Uterus (tissue), 3 donors: ENCODE measurements at regions not wholly inside any gene's neighbourhood (a gene's known extent, or its start where the extent isn't known, plus 50 kb on each side); places are given as distances from the start of the nearest gene placed in this dataset.
"Not testable (repeated sequence)": the region's sequence is repeated elsewhere in the genome, so short reads cannot be mapped to it uniquely, and the experiment has no call there.

Experiments used
- DNase-seq, 2 donors: peaks; one replicate each; pipeline ENCODE4 v3.0.0-alpha.2; 2019 to 2020
- H3K27ac ChIP-seq, 2 donors: fragments of 200-600 bp; sonication (generic); 1 replicate in 1 of 2; 2 replicates in 1 of 2; pipeline ENCODE4 v1.5.1; 2016 to 2018
- H3K27me3 ChIP-seq, 2 donors: fragments of 200-600 bp; sonication (generic); one replicate each; pipeline ENCODE4 v1.5.1; 2018 to 2019; ENCODE audit warnings: control low read depth in 1 of 2
- H3K36me3 ChIP-seq, 2 donors: fragments of 200-600 bp; sonication (generic); one replicate each; pipeline ENCODE4 v1.5.1; 2019; ENCODE audit warnings: control low read depth in 1 of 2
- H3K4me1 ChIP-seq, 2 donors: fragments of 200-600 bp; sonication (generic); one replicate each; pipeline ENCODE4 v1.5.1; 2018 to 2019; ENCODE audit warnings: control low read depth in 1 of 2
- H3K4me3 ChIP-seq, 2 donors: fragments of 200-600 bp; sonication (generic); 1 replicate in 1 of 2; 2 replicates in 1 of 2; pipeline ENCODE4 v1.5.1; 2018 to 2019; ENCODE audit warnings: mild to moderate bottlenecking in 1 of 2
- H3K9me3 ChIP-seq, 2 donors: fragments of 200-600 bp; sonication (generic); one replicate each; pipeline ENCODE4 v1.5.1; 2019; ENCODE audit warnings: control low read depth in 1 of 2
- POLR2A ChIP-seq, 2 donors: fragments of 450-650 bp; IDR thresholded peaks; one replicate each; pipeline ENCODE4 v1.6.1; 2016; ENCODE audit warnings: antibody characterized with exemption in 2 of 2, mild to moderate bottlenecking in 1 of 2, moderate library complexity in 1 of 2
- intact Hi-C: fragments of 100-400 bp; cut with DNase I; formaldehyde crosslinking; loops from one replicate; pipeline ENCODE4 v1.15.1; 2023; ENCODE audit warnings: low total_unique reads
- TF ChIP-seq, protein P1 (sequence below), 4 experiments: fragments of 200-600 bp in 2 of 4; fragments of 450-650 bp in 2 of 4; sonication (generic) in 2 of 4; IDR thresholded peaks; one replicate each; pipeline ENCODE4 v1.5.1; 2016 to 2019; ENCODE audit warnings: antibody characterized with exemption in 4 of 4, mild to moderate bottlenecking in 2 of 4, moderate library complexity in 1 of 4
- donor health status: DM: yes; HTN: yes; CAD: no.

GRCh38 chr5:174493530-174493929, 230.9 kb upstream of the MSX2 start:
- H3K9me3 ChIP-seq: no peaks in the 10 kb centered on the region
- intact Hi-C loops: no loop called here
- no peak overlapping the region for H3K4me3 ChIP-seq
- TF ChIP-seq, protein P1, sequence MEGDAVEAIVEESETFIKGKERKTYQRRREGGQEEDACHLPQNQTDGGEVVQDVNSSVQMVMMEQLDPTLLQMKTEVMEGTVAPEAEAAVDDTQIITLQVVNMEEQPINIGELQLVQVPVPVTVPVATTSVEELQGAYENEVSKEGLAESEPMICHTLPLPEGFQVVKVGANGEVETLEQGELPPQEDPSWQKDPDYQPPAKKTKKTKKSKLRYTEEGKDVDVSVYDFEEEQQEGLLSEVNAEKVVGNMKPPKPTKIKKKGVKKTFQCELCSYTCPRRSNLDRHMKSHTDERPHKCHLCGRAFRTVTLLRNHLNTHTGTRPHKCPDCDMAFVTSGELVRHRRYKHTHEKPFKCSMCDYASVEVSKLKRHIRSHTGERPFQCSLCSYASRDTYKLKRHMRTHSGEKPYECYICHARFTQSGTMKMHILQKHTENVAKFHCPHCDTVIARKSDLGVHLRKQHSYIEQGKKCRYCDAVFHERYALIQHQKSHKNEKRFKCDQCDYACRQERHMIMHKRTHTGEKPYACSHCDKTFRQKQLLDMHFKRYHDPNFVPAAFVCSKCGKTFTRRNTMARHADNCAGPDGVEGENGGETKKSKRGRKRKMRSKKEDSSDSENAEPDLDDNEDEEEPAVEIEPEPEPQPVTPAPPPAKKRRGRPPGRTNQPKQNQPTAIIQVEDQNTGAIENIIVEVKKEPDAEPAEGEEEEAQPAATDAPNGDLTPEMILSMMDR (IDR thresholded peaks at IDR 0.05): no peak
- TF ChIP-seq POLR2A (IDR thresholded peaks at IDR 0.05): no peak
- H3K4me1 ChIP-seq: no peaks in the 10 kb centered on the region
- H3K36me3 ChIP-seq: no peaks in the 10 kb centered on the region
- H3K27ac ChIP-seq: no peak overlapping the region
- DNase-seq: no peak
- no peaks in the 10 kb centered on the region for H3K27me3 ChIP-seq

DNA sequence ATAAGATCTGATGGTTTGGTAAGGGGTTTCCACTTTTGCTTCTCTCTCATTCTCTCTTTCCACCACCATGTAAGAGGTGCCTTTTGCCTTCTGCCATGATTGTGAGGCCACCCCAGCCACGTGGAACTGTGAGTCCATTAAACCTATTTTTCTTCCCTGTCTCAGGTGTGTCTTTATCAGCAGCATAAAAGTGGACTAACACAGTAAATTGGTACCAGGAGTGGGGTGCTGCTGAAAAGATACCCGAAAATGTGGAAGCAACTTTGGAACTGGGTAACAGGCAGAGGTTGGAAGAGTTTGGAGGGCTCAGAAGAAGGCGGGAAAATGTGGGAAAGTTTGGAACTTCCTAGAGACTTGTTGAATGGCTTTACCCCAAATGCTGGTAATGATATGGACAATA, 226.4 kb upstream of the MSX2 start:
- H3K27ac ChIP-seq, H3K4me3 ChIP-seq, intact Hi-C loops, DNase-seq, H3K4me1 ChIP-seq, H3K27me3 ChIP-seq, H3K9me3 ChIP-seq, H3K36me3 ChIP-seq: not testable (repeated sequence)

DNA sequence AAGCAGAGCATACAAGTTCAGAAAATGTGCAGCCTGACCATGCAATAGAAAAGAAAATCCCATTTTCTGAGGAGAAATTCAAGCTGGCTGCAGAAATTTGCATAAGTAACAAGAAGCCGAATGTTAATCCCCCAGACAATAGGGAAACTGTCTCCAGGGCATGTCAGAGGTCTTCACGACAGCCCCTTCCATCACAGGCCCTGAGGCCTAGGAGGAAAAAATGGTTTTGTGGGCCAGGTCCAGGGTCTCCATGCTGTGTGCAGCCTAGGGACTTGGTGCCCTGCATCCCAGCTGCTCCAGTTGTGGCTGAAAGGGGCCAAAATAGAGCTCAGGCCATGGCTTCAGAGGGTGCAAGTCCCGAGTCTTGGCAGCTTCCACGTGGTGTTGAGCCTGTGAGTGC, 225.8 kb upstream of the MSX2 start:
- H3K4me3 ChIP-seq, H3K36me3 ChIP-seq, H3K27me3 ChIP-seq, H3K4me1 ChIP-seq, H3K9me3 ChIP-seq, DNase-seq, intact Hi-C loops, H3K27ac ChIP-seq: not testable (repeated sequence)

DNA sequence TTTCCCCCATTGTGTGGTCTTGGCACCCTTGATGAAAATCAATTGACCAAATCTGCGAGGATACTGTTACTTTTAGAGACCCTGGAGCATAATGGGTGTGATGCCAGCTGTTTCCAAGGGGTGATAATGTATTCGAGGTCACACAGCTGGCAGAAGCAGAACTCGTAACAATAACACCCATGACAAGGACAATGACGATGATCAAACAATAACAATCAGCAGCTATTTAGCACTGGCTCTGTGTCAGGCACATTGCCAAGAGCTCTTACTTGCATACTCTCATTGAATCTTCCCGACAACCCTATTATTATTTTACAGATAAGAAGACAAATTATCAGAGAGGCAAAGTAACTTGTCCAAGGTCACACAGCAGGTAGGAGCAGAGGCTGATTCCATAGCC, 223.7 kb upstream of the MSX2 start:
- TF ChIP-seq, protein P1 (IDR thresholded peaks at IDR 0.05): no peak
- no peak for TF ChIP-seq POLR2A (IDR thresholded peaks at IDR 0.05)
- no peak overlapping the region for H3K27ac ChIP-seq

DNA sequence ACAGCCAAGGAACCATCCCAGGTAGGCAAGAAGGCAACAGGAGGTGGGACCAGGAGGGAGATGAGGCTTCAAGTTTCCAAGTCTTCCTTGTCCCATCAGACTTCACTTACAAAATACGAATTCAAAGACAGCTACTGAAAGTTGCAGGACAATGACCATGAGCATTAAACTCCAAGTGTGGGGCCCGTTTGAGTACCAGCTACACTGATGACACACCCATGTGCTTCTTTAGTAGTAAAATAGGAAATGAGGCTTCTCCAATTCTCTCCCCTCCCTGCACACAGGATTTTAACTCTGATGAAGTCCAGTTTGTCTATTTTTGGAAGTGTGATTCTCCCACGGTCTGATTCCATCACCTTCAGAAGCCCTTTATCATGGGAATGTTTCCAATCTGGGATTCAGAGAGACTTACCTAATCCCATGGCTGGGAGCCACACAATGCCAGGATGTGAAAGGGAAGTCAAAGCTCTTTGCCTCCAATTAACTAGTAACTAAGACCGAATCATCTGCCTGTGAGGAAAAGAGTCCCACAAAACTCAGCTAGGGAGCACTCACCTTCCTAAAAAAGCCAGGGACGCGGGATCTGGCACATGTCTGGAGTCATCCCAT, 222.8 kb upstream of the MSX2 start:
- intact Hi-C loops: no loop called here
- DNase-seq: no peak
- Histone ChIP-seq H3K9me3 (no peaks in the 10 kb centered on the region), H3K27ac (no peak overlapping the region), H3K4me1 (no peaks in the 10 kb centered on the region), H3K27me3 (no peaks in the 10 kb centered on the region), H3K4me3 (no peak overlapping the region), H3K36me3 (no peaks in the 10 kb centered on the region)
- TF ChIP-seq, protein P1 (IDR thresholded peaks at IDR 0.05): no peak

More for the DNA sequence above, 223.7 kb upstream of the MSX2 start:
- no peak for DNase-seq
- H3K9me3 ChIP-seq: no peaks in the 10 kb centered on the region
- no peaks in the 10 kb centered on the region for H3K4me1 ChIP-seq
- H3K27me3 ChIP-seq: no peaks in the 10 kb centered on the region
- H3K4me3 ChIP-seq: no peak overlapping the region
- H3K36me3 ChIP-seq: no peaks in the 10 kb centered on the region
- intact Hi-C loops: no loop called here

GRCh38 chr5:174503086-174503460, 221.3 kb upstream of the MSX2 start:
- intact Hi-C loops: no loop called here
- no peak for DNase-seq
- H3K9me3 ChIP-seq: no peaks in the 10 kb centered on the region
- H3K4me1 ChIP-seq: no peaks in the 10 kb centered on the region
- no peaks in the 10 kb centered on the region for H3K27me3 ChIP-seq
- TF ChIP-seq POLR2A (IDR thresholded peaks at IDR 0.05): no peak
- TF ChIP-seq, protein P1 (IDR thresholded peaks at IDR 0.05): no peak
- no peak overlapping the region for H3K27ac ChIP-seq
- no peaks in the 10 kb centered on the region for H3K36me3 ChIP-seq
- no peak overlapping the region for H3K4me3 ChIP-seq
